ENCODE measurements at regions not wholly inside any gene's neighbourhood (a gene's known extent, or its start where the extent isn't known, plus 50 kb on each side); places are given as distances from the start of the nearest gene placed in this dataset.

DNA sequence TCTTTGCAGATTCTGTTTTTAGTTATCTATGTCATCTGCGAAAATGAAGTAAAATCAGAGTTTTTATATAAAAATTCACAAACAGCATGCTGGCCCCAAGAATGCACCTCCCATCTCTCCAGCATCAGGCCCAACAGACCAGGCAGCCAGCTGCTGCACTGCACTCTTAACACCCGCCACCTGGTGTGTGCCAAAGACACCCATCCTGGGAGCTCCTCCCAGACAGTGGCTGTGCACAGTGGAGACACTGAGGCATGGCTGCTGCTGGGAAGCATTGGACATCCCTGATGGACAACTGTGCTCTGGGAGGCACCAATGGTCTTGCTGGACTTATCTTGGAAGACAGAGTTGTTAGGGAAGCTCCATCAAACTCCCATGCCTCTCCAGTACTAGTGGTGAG lies 817.2 kb downstream of the TMEM121 start:
- Histone ChIP-seq H2AFZ (ENCODE audit: low read length) (no peak overlapping the region), H4K8ac (ENCODE audit: extremely low read depth, insufficient read depth, low read length) (no peak overlapping the region), H2BK12ac (ENCODE audit: low read depth, low read length) (no peak overlapping the region), H3K9ac (replicated peaks in 1 of 4; ENCODE audit: extremely low read depth in 1 of 4, low read depth in 3 of 4, low read length in 3 of 4) (no peak overlapping the region), H3K14ac (ENCODE audit: insufficient read length) (no peak overlapping the region), H2BK120ac (replicated peaks; ENCODE audit: low read depth, low read length) (no peak overlapping the region), H2BK20ac (ENCODE audit: low read length) (no peak overlapping the region), H3K18ac (ENCODE audit: extremely low read depth, low read length) (no peak overlapping the region), H2BK5ac (ENCODE audit: low read depth, low read length) (no peak overlapping the region), H3K36me3 (ENCODE audit: control insufficient read depth in 2 of 4, insufficient read depth in 4 of 4, low read length in 3 of 4) (no peaks in the 10 kb centered on the region), H3K27ac (ENCODE audit: low read depth, low read length) (no peak overlapping the region), H3K9me3 (ENCODE audit: insufficient read depth in 2 of 2, low read depth in 1 of 2, low read length in 1 of 2) (peaks cover 0 to 14% of the 10 kb centered on the region in 2 experiments; a peak in 2 of 4 replicates), H3K79me1 (ENCODE audit: low read depth, low read length) (no peaks in the 10 kb centered on the region), H2AK5ac (ENCODE audit: low read depth, low read length) (no peak overlapping the region), H4K20me1 (replicated peaks in 1 of 2; ENCODE audit: control insufficient read depth in 1 of 2, insufficient read depth in 2 of 2, low read length in 2 of 2) (no peaks in the 10 kb centered on the region), H3K4me3 (ENCODE audit: extremely low read depth in 1 of 4, insufficient read depth in 2 of 4, low read depth in 3 of 4, low read length in 4 of 4) (no peak overlapping the region), H4K5ac (ENCODE audit: insufficient read length, low read depth, low read length) (no peak overlapping the region), H3K4ac (replicated peaks; ENCODE audit: insufficient read length, low read depth, low read length) (no peak overlapping the region), H3K23ac (ENCODE audit: insufficient read length) (no peak overlapping the region), H2BK15ac (ENCODE audit: low read length) (no peak overlapping the region), H3K27me3 (replicated peaks in 1 of 4; ENCODE audit: control insufficient read depth in 3 of 4, extremely low read depth in 1 of 4, insufficient read depth in 3 of 4, low read length in 3 of 4) (no peaks in the 10 kb centered on the region), H3K23me2 (ENCODE audit: low read depth, low read length) (no peaks in the 10 kb centered on the region), H3K79me2 (ENCODE audit: control insufficient read depth in 1 of 2, insufficient read depth in 2 of 2, low read length in 2 of 2) (no peaks in the 10 kb centered on the region), H3K4me1 (replicated peaks in 1 of 4; ENCODE audit: control insufficient read depth in 3 of 4, insufficient read depth in 4 of 4, low read length in 3 of 4) (no peaks in the 10 kb centered on the region), H3K56ac (replicated peaks; ENCODE audit: insufficient read length, low read depth, low read length) (no peak overlapping the region), H4K91ac (replicated peaks; ENCODE audit: insufficient read length, low read length) (no peak overlapping the region), H3K4me2 (ENCODE audit: insufficient read depth in 1 of 2, low read depth in 2 of 2, low read length in 2 of 2) (no peak overlapping the region)
- ChIA-PET POLR2A (ENCODE audit: partially characterized antibody) (no interaction called here), CTCF (ENCODE audit: partially characterized antibody) (no interaction called here)
- no peak for FAIRE-seq
- no peak for TF ChIP-seq SIN3A (conservative IDR thresholded peaks at IDR 0.05 in 1 of 2, IDR thresholded peaks at IDR 0.05 in 1 of 2; ENCODE audit: low read depth in 1 of 2, low read length in 2 of 2)
- no peak for TF ChIP-seq EZH2 (IDR thresholded peaks at IDR 0.05; ENCODE audit: low read depth, low read length, severe bottlenecking)
- TF ChIP-seq MAFK (IDR thresholded peaks at IDR 0.05; ENCODE audit: low read depth, low read length) = no peak
- no peak for TF ChIP-seq HDAC6 (IDR thresholded peaks at IDR 0.05; ENCODE audit: low read depth, low read length)
- no peak for TF ChIP-seq TAF1 (IDR thresholded peaks at IDR 0.05; ENCODE audit: low read depth, low read length)
- no CpG with 5 or more reads among the region's 2 CpGs for WGBS, 2 experiments (ENCODE audit: extremely low coverage in 1 of 2, insufficient coverage in 1 of 2, insufficient read length in 1 of 2, insufficient replicate concordance in 2 of 2, low coverage in 1 of 2, low lambda C conversion rate in 2 of 2, missing lambda C conversion rate in 1 of 2)
- no peak for DNase-seq (ENCODE audit: low read depth in 1 of 2, low spot score in 2 of 2)

Data from H1 (cell line).